GM21576 (cell line): ENCODE measurements at regions not wholly inside any gene's neighbourhood (a gene's known extent, or its start where the extent isn't known, plus 50 kb on each side); places are given as distances from the start of the nearest gene placed in this dataset.

Experiments
- ATAC-seq: cut with Tn5 transposase; IDR thresholded peaks from one replicate; pipeline ENCODE4 v1.9.1; 2021; ENCODE audit warnings: mild to moderate bottlenecking, moderate library complexity; ENCODE audit not compliant: unreplicated experiment

- no peak for ATAC-seq
Measured at GRCh38 chr2:158049129-158049855, 52.4 kb upstream of the UPP2 start.

- ATAC-seq, result no peak
Measured at GRCh38 chr2:158048327-158048726, 53.3 kb upstream of the UPP2 start.

- no peak for ATAC-seq
Measured at GRCh38 chr2:158047156-158047611, 54.5 kb upstream of the UPP2 start.

GRCh38 chr2:158046121-158046880, 55.4 kb upstream of the UPP2 start:
- no peak for ATAC-seq

- ATAC-seq, result no peak
Measured at GRCh38 chr2:158045362-158045761, 56.3 kb upstream of the UPP2 start.

- no peak for ATAC-seq
Measured at GRCh38 chr2:158043181-158043948, 58.3 kb upstream of the UPP2 start.

GRCh38 chr2:158042666-158043065, 59.0 kb upstream of the UPP2 start:
- ATAC-seq, result no peak

GRCh38 chr2:158042245-158042644, 59.4 kb upstream of the UPP2 start:
- no peak for ATAC-seq

- no peak for ATAC-seq
Measured at GRCh38 chr2:158041400-158041799, 60.3 kb upstream of the UPP2 start.

GRCh38 chr2:158038901-158039300, 62.8 kb upstream of the UPP2 start:
- ATAC-seq, result no peak

- ATAC-seq, result no peak
Measured at GRCh38 chr2:158034198-158034866, 67.3 kb upstream of the UPP2 start.

- no peak for ATAC-seq
Measured at GRCh38 chr2:158031371-158031770, 70.3 kb upstream of the UPP2 start.

GRCh38 chr2:158025255-158025996, 76.2 kb upstream of the UPP2 start:
- no peak for ATAC-seq

- ATAC-seq, result peak; percentile 68
Measured at GRCh38 chr2:158024288-158024898, 77.3 kb upstream of the UPP2 start.

- ATAC-seq, result no peak
Measured at GRCh38 chr2:158022888-158023287, 78.8 kb upstream of the UPP2 start.

GRCh38 chr2:158021226-158021625, 80.5 kb upstream of the UPP2 start:
- ATAC-seq, result no peak

- ATAC-seq, result no peak
Measured at GRCh38 chr2:158015428-158016076, 86.1 kb upstream of the UPP2 start.

GRCh38 chr2:158013891-158014290, 87.8 kb upstream of the UPP2 start:
- no peak for ATAC-seq

- no peak for ATAC-seq
Measured at GRCh38 chr2:158011055-158011771, 90.5 kb upstream of the UPP2 start.
